GM19452 (cell line): ENCODE measurements at regions not wholly inside any gene's neighbourhood (a gene's known extent, or its start where the extent isn't known, plus 50 kb on each side); places are given as distances from the start of the nearest gene placed in this dataset.
"Not testable (repeated sequence)": the region's sequence is repeated elsewhere in the genome, so short reads cannot be mapped to it uniquely, and the experiment has no call there.

Experiments
- ATAC-seq: cut with Tn5 transposase; IDR thresholded peaks from one replicate; pipeline ENCODE4 v1.9.1; 2021; ENCODE audit not compliant: unreplicated experiment

DNA sequence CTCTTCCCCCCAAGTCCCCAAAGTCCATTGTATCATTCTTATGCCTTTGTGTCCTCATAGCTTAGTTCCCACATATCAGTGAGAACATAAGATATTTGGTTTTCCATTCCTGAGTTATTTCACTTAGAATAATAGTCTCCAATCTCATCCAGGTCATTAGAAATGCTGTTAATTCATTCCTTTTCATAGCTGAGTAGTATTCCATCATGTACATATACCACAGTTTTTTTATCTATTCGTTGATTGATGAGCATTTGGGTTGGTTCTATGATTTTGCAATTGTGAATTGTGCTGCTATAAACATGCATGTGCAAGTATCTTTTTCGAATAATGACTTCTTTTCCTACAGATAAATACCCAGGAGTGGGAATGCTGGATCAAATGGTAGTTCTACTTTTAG lies 359.6 kb downstream of the ADAMTS20 start:
- ATAC-seq, result not testable (repeated sequence)

DNA sequence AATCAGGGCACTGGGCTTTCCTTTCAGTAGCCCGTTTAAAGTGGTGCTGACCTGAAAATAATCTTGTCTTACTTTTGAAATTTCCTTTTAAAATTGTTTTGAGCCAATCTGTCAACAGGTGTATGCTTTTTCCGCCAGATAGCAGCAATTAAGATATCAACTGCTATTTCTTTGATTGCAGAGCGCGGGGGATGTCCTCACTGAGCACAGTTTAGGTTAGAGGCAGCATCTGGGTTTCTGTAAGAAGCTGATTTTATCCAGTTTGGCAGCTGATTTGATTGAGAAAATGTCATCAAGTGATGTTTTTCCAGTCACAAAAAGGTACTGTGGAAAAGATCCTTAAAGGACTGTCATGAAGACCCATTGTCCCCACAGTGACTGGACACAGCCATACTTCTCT lies 371.8 kb downstream of the ADAMTS20 start:
- ATAC-seq, result no peak

DNA sequence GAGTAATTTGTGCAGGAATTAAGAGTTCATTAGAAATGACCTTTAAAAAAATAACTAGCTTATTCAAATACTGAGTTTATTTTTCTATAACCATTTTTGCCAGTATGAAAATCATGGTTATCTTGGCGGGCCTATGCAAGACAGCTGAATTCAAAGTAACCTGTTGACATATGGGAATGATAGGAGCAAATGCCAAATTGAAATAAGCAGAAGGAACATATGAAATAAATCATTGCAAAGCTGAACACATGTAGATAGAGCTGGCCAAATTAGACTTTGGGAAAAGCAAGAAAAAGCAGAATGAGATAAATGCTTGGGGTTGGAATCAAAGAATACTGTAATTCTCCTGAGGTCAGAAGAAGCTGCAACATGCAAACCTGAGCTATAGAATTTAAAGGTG lies 372.5 kb downstream of the ADAMTS20 start:
- no peak for ATAC-seq

DNA sequence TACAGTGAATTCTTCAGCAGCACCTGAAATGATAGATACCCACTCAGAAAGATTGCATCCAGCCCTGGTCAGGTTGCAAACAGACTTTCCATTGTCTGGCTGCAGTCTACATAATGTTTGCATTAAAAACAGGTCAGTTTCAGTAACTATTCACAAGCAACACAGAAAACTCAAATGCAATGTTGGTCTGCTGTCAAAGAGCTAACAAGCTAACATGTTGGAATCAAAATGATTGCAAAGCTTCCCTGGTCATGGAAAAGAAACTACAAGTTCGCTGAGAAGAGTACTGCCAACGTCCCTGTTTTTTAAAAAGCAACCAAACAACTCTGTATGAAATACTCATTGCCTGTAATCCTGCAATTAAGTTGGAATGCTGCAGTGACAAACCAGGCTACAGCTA lies 374.7 kb downstream of the ADAMTS20 start:
- no peak for ATAC-seq

DNA sequence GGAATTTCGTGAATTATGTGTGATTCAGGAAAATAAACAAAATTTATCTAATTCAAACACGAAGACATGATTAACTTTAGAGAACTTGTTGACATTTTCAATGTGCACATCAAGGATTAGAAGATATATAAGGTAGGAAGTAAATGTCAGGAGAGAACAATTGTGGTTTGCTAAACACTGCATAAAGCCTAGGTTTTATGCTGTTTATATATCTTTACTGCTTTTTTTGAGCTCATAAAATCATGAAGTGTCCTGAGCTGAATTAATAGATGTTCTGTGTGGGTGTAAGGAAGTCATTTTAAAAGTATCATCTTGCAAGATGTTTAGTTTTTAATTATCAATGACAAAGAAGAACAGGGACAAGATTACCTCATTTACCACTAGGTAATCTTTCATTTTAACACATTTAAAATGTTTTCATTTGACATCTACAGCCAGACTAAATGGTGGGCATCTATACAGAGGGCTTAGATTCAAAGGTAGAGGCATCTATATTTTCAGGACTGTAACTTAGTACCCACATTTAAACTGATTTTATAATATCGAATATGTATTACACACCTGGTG lies 382.8 kb downstream of the ADAMTS20 start:
- no peak for ATAC-seq

DNA sequence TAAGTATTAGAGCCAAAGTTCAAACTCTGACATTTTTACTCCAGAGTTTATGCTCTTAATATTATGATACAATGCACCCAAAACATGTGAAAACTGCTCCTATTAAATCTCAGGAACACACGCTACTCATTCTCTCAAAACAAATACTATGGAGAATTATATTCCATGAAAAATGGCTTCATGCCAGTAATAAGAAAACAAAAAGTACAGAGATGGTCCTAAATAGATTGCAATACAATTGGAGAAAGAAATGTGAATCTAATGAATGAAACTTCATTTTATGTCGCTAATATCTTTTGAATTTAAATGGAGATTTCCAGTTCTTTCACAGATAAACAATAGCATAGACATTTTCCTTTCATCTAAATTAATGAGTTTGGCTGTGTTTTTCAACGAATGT lies 384.3 kb downstream of the ADAMTS20 start:
- no peak for ATAC-seq

DNA sequence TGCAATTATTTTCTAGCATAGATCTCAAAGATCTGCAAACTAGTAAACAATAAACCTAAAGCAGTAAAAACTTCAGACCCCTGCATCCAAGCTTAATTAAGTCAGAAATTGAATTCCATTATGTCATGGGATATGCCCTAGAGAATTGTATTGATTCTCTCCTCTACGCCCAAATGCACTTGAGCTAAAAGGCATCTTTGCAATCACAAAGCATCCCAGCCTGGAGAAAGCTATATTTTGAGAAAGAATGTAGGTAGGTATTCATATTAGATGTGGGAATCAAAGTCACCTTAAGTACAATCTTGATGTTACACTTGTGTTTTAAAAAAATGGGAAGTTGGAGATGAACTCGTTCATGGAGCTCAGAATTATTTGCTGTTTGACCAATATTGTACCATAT lies 386.7 kb downstream of the ADAMTS20 start:
- no peak for ATAC-seq

DNA sequence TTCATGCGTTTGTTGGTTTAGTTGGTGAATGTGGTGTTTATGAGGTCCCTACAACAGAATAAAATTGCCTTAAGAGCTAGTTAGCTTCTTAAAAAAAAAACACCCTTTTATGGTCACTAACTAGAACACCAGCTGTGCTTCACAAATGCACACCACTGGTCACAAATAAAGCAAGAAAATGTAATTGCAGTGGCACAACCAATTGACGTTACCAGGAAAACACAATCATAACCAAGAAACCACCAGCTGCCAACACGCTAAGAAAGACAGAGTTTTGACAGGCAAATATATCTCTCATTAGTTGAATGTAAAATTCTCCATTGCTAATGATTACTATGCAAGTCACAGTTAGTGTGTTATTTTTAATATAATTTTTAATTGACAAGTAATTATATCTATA lies 389.9 kb downstream of the ADAMTS20 start:
- no peak for ATAC-seq

DNA sequence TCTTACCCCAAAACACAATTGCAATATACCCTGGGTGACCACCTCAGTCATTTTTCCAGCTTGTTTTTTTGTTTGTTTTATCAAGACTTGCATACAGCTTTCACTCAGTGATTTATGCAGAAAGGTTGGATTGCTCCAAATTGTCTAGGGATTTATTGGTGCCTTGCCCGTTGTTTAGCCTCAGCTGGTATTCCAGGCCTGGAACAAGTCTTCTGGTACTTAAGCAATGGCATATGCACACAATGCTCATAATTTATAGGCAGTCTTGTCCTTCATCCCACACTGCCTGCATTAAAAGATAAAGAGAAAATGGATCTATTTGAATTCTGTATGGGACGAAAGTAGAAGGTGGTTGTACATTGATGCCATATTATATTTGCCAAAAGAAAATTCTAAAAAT lies 392.5 kb downstream of the ADAMTS20 start:
- ATAC-seq, result no peak

DNA sequence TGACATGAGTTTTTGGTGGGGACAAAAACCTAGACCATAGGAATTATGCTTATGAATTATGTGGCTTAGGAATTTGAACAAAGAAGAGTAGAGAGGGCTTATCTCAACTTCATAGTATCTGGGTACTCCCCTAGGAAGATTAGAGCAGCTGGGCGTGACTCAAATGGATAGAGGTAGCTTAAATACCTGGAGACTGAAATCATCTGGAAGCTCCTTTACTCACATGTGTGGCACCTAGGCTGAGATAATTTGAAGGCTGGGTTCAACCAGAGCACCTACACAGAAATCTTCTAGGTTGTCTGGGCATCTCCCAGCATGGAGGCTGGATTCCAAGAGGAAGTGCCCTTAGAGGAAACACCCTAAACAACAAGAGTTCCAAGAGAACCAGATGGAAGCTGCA lies 393.9 kb downstream of the ADAMTS20 start:
- ATAC-seq, result no peak

DNA sequence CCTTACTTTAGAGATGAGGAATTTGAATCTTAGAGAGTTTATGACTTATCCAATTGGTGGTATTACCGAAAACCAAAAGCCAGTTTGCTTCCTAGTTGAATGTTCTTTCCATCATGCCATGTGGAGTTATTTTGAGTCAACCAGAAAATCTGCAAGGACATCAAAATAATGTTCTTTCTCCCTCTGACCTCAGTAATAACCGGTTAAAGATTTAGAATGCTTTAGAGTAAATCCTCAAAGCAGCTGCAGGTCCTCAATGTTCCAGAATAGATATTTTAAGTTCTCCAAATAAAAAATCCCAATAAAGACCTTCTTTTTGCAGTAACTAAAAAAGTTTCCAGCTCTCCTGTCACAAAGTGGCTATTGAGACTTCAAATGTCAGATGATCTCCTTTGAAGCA lies 396.6 kb downstream of the ADAMTS20 start:
- no peak for ATAC-seq

DNA sequence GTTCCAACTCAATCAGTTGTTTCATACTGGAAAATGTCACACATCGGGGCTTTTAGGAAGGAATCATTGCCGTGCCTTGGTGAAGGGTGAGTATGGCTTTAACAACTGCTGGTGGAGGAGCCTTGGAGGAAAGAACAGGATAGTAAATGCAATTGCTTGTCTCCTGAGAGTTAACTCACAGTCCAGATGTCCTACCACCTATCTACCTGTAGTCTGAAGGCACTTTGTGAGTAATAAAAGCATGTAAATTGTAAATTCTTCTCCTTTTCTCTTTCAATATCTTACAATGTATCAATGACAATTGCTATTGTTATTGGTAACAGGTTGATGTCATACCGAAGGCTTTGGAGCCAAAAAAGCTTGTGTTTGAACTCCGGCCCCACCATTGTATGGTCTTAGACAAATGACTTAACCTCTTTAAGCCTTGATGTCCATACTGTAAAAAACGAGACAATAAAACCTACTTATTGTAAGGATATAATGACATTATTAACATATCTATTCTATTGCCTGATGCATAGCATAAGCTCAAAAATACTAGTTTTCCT lies 397.4 kb downstream of the ADAMTS20 start:
- no peak for ATAC-seq

DNA sequence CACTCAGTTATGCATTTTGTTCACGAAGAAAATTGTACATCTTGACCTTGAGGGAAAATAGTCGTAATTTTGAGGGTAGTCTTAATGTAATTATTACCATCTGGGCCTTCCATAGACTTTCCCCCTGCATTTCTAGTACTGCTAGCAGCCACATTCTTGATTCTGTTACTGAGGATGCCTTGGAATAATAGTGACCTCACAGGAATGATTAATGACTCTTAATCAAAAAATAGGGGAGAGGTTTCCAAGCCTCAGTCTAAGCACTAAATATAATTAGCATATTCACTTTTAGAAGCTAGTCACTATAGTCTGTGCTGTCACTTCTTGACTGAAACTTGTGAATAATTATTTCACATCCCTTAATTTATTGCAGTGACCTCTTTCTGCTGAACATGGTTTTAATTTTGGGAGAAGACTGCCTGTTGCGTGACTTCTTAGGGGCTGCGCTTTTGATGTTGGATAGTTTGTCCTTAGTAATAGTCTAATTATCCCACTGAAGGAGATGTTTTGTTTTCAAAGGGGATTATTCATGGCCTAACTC lies 400.5 kb downstream of the ADAMTS20 start:
- no peak for ATAC-seq

DNA sequence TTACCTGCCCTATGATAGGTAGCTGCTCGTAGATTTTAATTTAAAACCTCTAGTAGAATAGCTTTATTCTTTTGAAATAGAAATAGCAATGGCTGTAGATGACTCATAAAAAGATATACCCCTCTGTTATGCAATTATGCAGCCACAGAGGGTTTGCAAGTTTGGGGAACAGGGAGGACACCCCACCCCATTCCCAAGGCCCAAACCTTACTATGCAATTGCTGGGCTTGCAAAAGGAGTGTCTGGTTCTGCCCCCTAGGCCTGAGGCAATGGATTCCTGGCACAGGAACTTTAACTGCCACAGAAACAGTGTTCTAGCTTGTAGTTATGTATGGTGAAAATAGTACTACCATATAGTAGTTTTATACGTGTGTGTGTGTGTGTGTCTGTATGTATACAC lies 403.3 kb downstream of the ADAMTS20 start:
- no peak for ATAC-seq

DNA sequence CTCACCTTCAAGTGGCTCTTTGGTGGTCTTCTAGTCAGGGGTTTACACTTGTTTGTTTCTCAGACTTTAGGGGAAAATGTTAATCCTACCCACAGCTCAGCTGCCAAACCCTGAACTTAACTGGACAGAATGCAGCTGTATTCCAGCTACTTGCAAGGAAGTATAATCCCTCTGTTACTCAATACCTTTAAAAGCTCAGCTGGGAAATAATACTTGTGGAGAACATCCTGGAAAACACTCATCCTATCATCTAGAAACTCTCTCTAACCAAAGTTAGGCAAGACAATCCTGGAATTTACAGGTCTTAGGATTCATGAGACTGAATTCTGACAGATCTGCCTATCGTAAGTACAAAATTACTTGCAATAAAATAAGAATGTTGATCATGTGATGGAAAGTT lies 404.1 kb downstream of the ADAMTS20 start:
- ATAC-seq, result no peak

DNA sequence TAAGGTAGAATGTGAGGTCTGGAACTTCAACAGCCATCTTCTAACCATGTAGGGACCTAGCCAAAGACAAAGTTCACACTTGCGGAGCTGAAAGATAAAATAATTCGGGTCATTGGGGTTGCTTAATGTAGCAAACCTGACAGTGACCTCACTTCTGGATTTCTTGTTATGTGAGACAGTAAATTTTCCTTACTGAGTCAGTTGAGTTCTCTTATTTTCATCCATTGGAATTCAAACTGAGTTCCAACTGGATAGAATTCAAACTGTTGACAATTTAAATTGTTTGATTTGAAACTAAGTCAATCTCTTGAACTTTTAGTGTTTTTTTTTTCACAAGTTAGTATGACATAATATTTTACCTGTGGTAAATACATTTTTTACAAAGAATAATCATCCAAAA lies 406.5 kb downstream of the ADAMTS20 start:
- no peak for ATAC-seq

DNA sequence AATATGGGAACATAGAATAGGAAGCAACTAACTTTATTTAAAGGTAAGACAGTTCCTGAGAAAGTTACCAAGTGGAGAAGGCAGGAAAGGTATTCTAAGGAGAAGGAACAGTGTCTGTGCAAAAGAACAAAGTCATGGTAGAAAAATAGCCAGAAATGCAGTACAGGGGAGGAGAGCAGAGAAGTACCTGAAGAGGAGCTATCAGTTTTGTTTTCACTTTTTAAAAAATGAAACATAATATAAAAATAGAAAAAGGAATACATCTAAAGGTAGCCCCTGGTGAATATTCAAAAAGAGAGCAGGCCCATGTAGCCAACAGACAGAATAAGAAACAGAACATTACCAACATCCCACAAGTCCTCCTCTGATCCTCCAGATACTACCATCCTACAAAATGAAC lies 408.7 kb downstream of the ADAMTS20 start:
- ATAC-seq, result no peak

DNA sequence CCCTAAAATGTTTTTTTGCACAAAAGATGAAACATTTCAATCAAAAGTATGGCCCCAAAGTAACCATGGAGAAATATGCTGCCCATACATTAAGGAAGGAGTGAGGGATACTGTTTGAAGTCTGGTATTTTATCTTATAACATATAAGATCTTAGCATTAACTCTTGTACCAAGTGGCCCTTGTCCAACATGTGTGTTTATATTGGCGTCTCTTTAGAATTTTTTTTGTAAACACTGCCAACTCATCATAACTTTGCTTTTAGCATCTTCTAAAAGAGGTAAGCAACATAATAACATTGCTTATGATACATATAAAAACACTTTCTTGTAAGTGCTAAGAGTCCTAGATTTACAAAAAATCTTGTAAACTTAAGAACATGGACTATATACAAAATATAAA lies 419.7 kb downstream of the ADAMTS20 start:
- ATAC-seq, result no peak

DNA sequence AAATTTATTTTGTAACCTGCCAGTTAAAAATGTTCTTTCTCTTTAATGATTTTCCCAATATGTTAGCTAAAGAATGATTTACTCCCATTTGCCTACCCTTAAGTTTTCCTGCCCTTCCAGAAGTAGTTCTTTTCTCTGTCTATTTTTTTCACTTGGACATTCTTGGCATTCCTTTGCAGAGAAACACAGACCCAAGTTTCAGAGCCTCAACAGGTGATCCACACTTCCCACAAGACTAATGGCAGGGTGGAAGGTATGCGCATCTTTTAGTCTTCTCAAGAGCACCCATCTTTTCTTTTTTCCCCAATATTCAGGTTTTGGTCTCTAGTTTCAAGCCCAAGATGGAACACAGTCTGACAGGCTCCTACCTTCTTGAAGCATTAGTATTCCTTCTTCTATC lies 420.7 kb downstream of the ADAMTS20 start:
- no peak for ATAC-seq

DNA sequence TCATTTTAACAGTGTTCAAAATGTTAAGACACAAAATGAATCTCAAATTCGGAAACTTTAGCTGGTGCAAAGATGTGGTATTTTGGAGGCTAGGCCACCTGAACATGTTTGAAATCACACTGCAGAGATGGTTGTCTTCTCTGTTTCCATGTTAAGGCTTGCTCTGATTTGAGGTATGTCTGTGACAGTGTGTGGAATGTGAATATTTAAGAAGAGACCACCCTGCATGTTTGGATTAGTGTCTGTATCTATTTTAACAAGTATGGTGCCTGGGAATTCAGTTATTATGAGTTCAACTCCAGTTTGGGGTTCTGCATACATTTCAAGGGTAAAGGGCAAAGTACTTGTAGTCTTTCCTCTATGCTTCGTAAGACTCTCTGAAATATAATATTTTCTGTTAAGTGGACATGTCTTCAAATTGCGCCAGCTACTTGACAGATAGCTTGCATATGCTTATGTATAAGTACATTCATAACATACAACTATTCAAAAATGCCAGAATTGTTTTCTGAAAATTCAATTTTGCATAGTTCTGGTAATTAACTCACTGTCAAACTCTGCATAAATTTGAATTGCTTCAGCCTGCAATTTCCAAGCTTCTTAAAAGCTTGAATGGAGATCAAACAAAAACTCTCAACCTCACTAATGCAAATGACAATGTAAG lies 424.0 kb downstream of the ADAMTS20 start:
- ATAC-seq, result no peak

DNA sequence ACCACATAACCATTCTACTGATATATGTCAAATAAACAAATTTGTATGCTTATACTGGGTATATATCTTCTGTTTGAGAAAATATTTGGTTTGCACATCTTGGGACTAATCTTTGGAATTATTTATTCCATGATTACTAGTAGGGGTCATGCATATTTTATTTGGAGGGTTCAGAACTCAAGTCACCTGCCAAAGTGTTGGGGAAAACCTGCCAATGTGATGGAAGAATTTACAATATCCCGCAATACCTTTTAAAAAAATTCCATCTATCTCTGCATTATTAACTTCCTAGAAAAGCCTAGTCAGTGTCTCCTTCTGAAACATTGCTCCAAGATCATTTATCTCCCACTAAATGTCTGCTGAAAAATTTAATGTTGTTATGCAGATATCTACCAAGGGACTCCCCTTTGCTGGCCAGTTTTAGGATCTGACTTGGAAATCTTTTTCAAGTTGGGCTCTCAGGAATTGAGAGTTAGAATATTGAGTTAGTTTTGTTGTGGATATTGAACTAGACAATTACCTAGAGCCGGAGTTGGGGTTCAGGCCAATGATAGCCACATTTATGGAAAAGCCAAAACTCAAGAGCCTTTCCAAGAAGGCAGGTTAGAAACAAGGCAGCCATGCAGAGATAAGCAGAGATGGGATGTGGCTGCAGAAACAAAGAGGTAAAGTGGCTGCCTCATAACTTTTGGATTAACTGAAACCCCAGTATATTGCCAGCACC lies 425.2 kb downstream of the ADAMTS20 start:
- no peak for ATAC-seq

DNA sequence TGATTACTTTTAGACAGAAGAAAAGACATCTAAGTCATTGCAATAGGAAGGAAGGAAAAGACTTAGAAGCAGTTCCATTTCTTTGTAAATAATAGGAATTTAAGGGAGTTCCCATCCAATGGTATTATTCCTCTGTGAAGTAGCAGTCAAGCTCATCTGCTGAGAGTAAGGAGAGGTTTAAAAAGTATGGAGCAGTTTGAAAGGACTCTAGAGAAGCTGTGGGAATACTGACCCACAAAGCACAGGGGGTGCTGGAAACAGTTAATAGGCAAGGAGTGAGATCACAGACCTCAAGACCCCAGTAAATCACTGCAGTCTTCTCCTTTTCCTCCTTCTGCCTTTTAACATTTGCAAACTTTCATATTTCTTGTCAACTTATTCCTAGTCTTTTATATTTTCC lies 428.5 kb downstream of the ADAMTS20 start:
- ATAC-seq, result no peak
